HEK293 (cell line): ENCODE measurements at regions not wholly inside any gene's neighbourhood (a gene's known extent, or its start where the extent isn't known, plus 50 kb on each side); places are given as distances from the start of the nearest gene placed in this dataset.

Experiments
- CTCF ChIA-PET: fragments of 350-600 bp; formaldehyde crosslinking; extraction: SDS; loops from one replicate; lab custom pipeline; 2021; ENCODE audit warnings: antibody characterized with exemption; lab: Yijun Ruan, JAX
- POLR2A ChIA-PET: fragments of 300-600 bp; formaldehyde crosslinking; extraction: SDS; loops from one replicate; lab custom pipeline; 2020; ENCODE audit warnings: antibody characterized with exemption, inconsistent platforms; lab: Yijun Ruan, JAX
- H3K27ac ChIP-seq: fragments of 200-500 bp; sonication (Bioruptor generic); 2 replicates; pipeline ENCODE4 v1.5.1; 2014; ENCODE audit warnings: low read depth, low read length, control low read depth, inconsistent platforms; ENCODE audit errors: extremely low read depth
- H3K36me3 ChIP-seq, 2 experiments: fragments of 200-500 bp in 1 of 2; sonication (Bioruptor generic) in 1 of 2; 1 replicate in 1 of 2; 2 replicates in 1 of 2; pipeline ENCODE4 v1.5.1; 2014 to 2017; ENCODE audit warnings: inconsistent platforms in 2 of 2, low read length in 2 of 2; ENCODE audit not compliant: control insufficient read depth in 2 of 2, insufficient read depth in 1 of 2
- H3K4me1 ChIP-seq: fragments of 200-500 bp; sonication (Bioruptor generic); 2 replicates; pipeline ENCODE4 v1.5.1; 2014; ENCODE audit warnings: mild to moderate bottlenecking, low read length, inconsistent platforms; ENCODE audit not compliant: control insufficient read depth, insufficient read depth
- H3K4me3 ChIP-seq: 2 replicates; pipeline ENCODE4 v1.5.1; 2011; ENCODE audit warnings: low read depth, mild to moderate bottlenecking, control low read depth, low read length, moderate library complexity
- H3K9me3 ChIP-seq: fragments of 200-500 bp; sonication (Bioruptor generic); 2 replicates; pipeline ENCODE4 v1.5.1; 2014; ENCODE audit warnings: low read depth, low read length, inconsistent platforms; ENCODE audit not compliant: control insufficient read depth, insufficient read depth
- HOXA7 ChIP-seq: sonication (generic); formaldehyde crosslinking; IDR thresholded peaks from 2 replicates; pipeline ENCODE4 v1.8.1; 2022; ENCODE audit warnings: missing genetic modification reagents, borderline replicate concordance
- OVOL3 ChIP-seq: fragments of 450-650 bp; formaldehyde crosslinking; IDR thresholded peaks from 2 replicates; pipeline ENCODE4 v1.5.1; 2016; ENCODE audit warnings: missing biosample characterization, missing genetic modification characterization
- RBAK ChIP-seq: fragments of 450-650 bp; formaldehyde crosslinking; IDR thresholded peaks from 2 replicates; pipeline ENCODE4 v1.5.1; 2016; ENCODE audit warnings: missing biosample characterization, missing genetic modification characterization
- SP3 ChIP-seq: fragments of 450-650 bp; formaldehyde crosslinking; IDR thresholded peaks from 2 replicates; pipeline ENCODE4 v1.5.1; 2016; ENCODE audit warnings: missing biosample characterization, missing genetic modification characterization
- TRIM28 ChIP-seq: IDR thresholded peaks from 2 replicates; pipeline ENCODE4 v1.6.1; 2011; ENCODE audit warnings: low read length, control low read depth, borderline replicate concordance
- ZBTB10 ChIP-seq: fragments of 450-650 bp; formaldehyde crosslinking; IDR thresholded peaks from 2 replicates; pipeline ENCODE4 v1.5.1; 2016; ENCODE audit warnings: missing biosample characterization, missing genetic modification characterization
- ZNF112 ChIP-seq: fragments of 450-650 bp; formaldehyde crosslinking; IDR thresholded peaks from 2 replicates; pipeline ENCODE4 v1.5.0; 2017; ENCODE audit warnings: missing biosample characterization, missing genetic modification characterization
- ZNF140 ChIP-seq: fragments of 450-650 bp; formaldehyde crosslinking; IDR thresholded peaks from 2 replicates; pipeline ENCODE4 v1.5.1; 2016; ENCODE audit warnings: missing biosample characterization, missing genetic modification characterization
- ZNF146 ChIP-seq: fragments of 450-650 bp; formaldehyde crosslinking; IDR thresholded peaks from 2 replicates; pipeline ENCODE4 v1.5.1; 2016; ENCODE audit warnings: missing biosample characterization, missing genetic modification characterization
- ZNF292 ChIP-seq: fragments of 450-650 bp; formaldehyde crosslinking; IDR thresholded peaks from 2 replicates; pipeline ENCODE4 v1.5.1; 2016; ENCODE audit warnings: low read depth, missing biosample characterization, missing genetic modification characterization, borderline replicate concordance
- ZNF366 ChIP-seq: fragments of 450-650 bp; formaldehyde crosslinking; conservative IDR thresholded peaks from 2 replicates; pipeline ENCODE4 v1.5.1; 2016; ENCODE audit warnings: missing biosample characterization, missing genetic modification characterization
- ZNF423 ChIP-seq: fragments of 450-650 bp; formaldehyde crosslinking; IDR thresholded peaks from 2 replicates; pipeline ENCODE4 v1.5.1; 2016; ENCODE audit warnings: missing biosample characterization, missing genetic modification characterization
- ZNF555 ChIP-seq: fragments of 450-650 bp; formaldehyde crosslinking; conservative IDR thresholded peaks from 2 replicates; pipeline ENCODE4 v1.5.1; 2017; ENCODE audit warnings: missing biosample characterization, mild to moderate bottlenecking, missing genetic modification characterization, inconsistent platforms
- ZNF76 ChIP-seq: fragments of 450-650 bp; formaldehyde crosslinking; IDR thresholded peaks from 2 replicates; pipeline ENCODE4; 2016; ENCODE audit warnings: low read depth, missing biosample characterization, missing genetic modification characterization, borderline replicate concordance
- ZNF785 ChIP-seq: fragments of 450-650 bp; formaldehyde crosslinking; IDR thresholded peaks from 2 replicates; pipeline ENCODE4 v1.5.1; 2016; ENCODE audit warnings: missing biosample characterization, missing genetic modification characterization
- ZNF843 ChIP-seq: fragments of 450-650 bp; formaldehyde crosslinking; IDR thresholded peaks from 2 replicates; pipeline ENCODE4 v1.5.1; 2016; ENCODE audit warnings: missing biosample characterization, missing genetic modification characterization
- ZSCAN16 ChIP-seq: fragments of 450-650 bp; formaldehyde crosslinking; IDR thresholded peaks from 2 replicates; pipeline ENCODE4 v1.5.1; 2016; ENCODE audit warnings: missing biosample characterization, missing genetic modification characterization
- ZSCAN23 ChIP-seq: fragments of 450-650 bp; formaldehyde crosslinking; IDR thresholded peaks from 2 replicates; pipeline ENCODE4 v1.5.1; 2016; ENCODE audit warnings: missing biosample characterization, missing genetic modification characterization
- TF ChIP-seq, protein P1 (sequence below): sonication (generic); formaldehyde crosslinking; IDR thresholded peaks from 2 replicates; pipeline ENCODE4 v1.8.1; 2022; ENCODE audit warnings: mild to moderate bottlenecking, moderate library complexity, missing genetic modification reagents
- TF ChIP-seq, protein P2 (sequence below): fragments of 450-650 bp; formaldehyde crosslinking; IDR thresholded peaks from 2 replicates; pipeline ENCODE4 v1.5.1; 2016; ENCODE audit warnings: missing biosample characterization, missing genetic modification characterization
- TF ChIP-seq, protein P3 (sequence below): fragments of 450-650 bp; formaldehyde crosslinking; IDR thresholded peaks from 2 replicates; pipeline ENCODE4 v1.5.1; 2017; ENCODE audit warnings: missing biosample characterization, missing genetic modification characterization
- TF ChIP-seq, protein P4 (sequence below): fragments of 450-650 bp; formaldehyde crosslinking; IDR thresholded peaks from 2 replicates; pipeline ENCODE4 v1.5.1; 2016; ENCODE audit warnings: missing biosample characterization, missing genetic modification characterization

DNA sequence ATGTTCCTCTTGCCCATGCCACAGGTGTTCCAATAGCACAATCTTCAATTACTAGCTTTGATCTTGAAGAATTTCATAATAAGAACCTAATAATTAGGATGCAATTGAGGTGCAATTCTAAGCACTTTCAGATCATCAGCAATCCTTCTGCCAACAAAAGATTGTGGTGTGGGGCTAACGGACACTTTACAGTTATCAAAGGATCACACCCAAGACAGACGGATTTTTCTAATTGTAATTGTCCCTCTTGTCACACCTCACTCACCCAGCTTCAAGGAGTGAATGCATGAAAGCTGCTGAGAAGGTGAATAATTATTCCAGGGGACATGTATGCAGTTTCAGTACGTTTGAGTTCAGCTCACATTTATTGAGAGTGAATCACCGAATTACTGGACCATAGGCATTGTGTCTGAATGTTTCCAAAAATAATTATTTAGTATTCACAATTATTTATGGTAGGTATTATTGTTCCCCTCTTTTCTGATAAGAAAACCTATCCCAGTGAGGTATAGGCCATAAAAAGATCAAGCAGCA lies 438.5 kb upstream of the TRIB2 start:
- TF ChIP-seq, protein P1, sequence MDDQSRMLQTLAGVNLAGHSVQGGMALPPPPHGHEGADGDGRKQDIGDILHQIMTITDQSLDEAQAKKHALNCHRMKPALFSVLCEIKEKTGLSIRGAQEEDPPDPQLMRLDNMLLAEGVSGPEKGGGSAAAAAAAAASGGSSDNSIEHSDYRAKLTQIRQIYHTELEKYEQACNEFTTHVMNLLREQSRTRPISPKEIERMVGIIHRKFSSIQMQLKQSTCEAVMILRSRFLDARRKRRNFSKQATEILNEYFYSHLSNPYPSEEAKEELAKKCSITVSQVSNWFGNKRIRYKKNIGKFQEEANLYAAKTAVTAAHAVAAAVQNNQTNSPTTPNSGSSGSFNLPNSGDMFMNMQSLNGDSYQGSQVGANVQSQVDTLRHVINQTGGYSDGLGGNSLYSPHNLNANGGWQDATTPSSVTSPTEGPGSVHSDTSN (CRISPR knock-in tag), result no peak
- no peak for TF ChIP-seq ZNF843 (tag by site-specific recombination)
- TF ChIP-seq, protein P2, sequence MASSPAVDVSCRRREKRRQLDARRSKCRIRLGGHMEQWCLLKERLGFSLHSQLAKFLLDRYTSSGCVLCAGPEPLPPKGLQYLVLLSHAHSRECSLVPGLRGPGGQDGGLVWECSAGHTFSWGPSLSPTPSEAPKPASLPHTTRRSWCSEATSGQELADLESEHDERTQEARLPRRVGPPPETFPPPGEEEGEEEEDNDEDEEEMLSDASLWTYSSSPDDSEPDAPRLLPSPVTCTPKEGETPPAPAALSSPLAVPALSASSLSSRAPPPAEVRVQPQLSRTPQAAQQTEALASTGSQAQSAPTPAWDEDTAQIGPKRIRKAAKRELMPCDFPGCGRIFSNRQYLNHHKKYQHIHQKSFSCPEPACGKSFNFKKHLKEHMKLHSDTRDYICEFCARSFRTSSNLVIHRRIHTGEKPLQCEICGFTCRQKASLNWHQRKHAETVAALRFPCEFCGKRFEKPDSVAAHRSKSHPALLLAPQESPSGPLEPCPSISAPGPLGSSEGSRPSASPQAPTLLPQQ (tag by site-specific recombination), result no peak
- no peak for TF ChIP-seq OVOL3 (tag by site-specific recombination)
- Histone ChIP-seq H3K4me1 (no peaks in the 10 kb centered on the region), H3K9me3 (no peaks in the 10 kb centered on the region), H3K36me3 (no peaks in the 10 kb centered on the region), H3K27ac (no peak overlapping the region), H3K4me3 (no peak overlapping the region)
- CTCF ChIA-PET, result no interaction called here
- POLR2A ChIA-PET, result no interaction called here

- POLR2A ChIA-PET, result no interaction called here
- TF ChIP-seq ZSCAN23, result no peak
- TF ChIP-seq ZNF366 (tag by site-specific recombination), result no peak
- TF ChIP-seq ZNF785 (tag by site-specific recombination), result no peak
- no peak for TF ChIP-seq HOXA7 (CRISPR knock-in tag)
- TF ChIP-seq SP3 (tag by site-specific recombination), result no peak
- TF ChIP-seq, protein P3, sequence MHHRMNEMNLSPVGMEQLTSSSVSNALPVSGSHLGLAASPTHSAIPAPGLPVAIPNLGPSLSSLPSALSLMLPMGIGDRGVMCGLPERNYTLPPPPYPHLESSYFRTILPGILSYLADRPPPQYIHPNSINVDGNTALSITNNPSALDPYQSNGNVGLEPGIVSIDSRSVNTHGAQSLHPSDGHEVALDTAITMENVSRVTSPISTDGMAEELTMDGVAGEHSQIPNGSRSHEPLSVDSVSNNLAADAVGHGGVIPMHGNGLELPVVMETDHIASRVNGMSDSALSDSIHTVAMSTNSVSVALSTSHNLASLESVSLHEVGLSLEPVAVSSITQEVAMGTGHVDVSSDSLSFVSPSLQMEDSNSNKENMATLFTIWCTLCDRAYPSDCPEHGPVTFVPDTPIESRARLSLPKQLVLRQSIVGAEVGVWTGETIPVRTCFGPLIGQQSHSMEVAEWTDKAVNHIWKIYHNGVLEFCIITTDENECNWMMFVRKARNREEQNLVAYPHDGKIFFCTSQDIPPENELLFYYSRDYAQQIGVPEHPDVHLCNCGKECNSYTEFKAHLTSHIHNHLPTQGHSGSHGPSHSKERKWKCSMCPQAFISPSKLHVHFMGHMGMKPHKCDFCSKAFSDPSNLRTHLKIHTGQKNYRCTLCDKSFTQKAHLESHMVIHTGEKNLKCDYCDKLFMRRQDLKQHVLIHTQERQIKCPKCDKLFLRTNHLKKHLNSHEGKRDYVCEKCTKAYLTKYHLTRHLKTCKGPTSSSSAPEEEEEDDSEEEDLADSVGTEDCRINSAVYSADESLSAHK (tag by site-specific recombination), result no peak
- no peak for TF ChIP-seq TRIM28
- no peak for TF ChIP-seq ZNF423
- no peak for TF ChIP-seq ZNF146 (tag by site-specific recombination)
- TF ChIP-seq ZNF140 (tag by site-specific recombination), result no peak
- TF ChIP-seq ZSCAN16 (tag by site-specific recombination), result no peak
- TF ChIP-seq, protein P4, sequence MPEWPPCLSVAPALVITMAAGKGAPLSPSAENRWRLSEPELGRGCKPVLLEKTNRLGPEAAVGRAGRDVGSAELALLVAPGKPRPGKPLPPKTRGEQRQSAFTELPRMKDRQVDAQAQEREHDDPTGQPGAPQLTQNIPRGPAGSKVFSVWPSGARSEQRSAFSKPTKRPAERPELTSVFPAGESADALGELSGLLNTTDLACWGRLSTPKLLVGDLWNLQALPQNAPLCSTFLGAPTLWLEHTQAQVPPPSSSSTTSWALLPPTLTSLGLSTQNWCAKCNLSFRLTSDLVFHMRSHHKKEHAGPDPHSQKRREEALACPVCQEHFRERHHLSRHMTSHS (tag by site-specific recombination), result no peak
- no peak for TF ChIP-seq RBAK (tag by site-specific recombination)
- no peak for TF ChIP-seq ZNF112 (tag by site-specific recombination)
- no peak for TF ChIP-seq ZBTB10 (tag by site-specific recombination)
- TF ChIP-seq ZNF555, result no peak
- no peak for TF ChIP-seq ZNF292
- no peak for TF ChIP-seq ZNF76 (tag by site-specific recombination)
Measured at GRCh38 chr2:12282780-12283695, 433.7 kb upstream of the TRIB2 start.

More at GRCh38 chr2:12282780-12283695, 433.7 kb upstream of the TRIB2 start:
- no peak overlapping the region for H3K4me3 ChIP-seq
- no peak overlapping the region for H3K27ac ChIP-seq
- H3K36me3 ChIP-seq, result no peaks in the 10 kb centered on the region
- H3K4me1 ChIP-seq, result peaks cover 12% of the 10 kb centered on the region; the same call in 1 of the 2 replicates
- no peaks in the 10 kb centered on the region for H3K9me3 ChIP-seq
- CTCF ChIA-PET, result no interaction called here
